ENCODE measurements at regions not wholly inside any gene's neighbourhood (a gene's known extent, or its start where the extent isn't known, plus 50 kb on each side); places are given as distances from the start of the nearest gene placed in this dataset.

DNA sequence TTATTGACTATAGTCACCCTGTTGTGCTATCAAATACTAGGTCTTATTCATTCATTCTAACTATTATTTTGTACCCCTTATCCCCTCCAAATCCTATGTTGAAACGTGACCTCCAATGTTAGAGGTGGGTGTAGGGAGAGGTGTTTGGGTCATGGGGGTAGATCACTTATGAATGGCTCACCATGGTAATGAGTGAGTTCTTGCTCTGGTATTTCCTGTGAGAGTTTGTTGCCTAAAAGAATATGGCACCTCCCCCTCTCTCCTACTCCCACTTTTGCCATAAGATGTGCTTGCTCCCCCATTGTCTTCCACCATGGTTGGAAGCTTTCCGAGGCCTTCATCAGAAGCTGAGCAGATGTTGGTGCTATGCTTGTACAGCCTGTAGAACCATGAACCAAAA, 59.3 kb upstream of the BRD7 start:
- no peak for DNase-seq (ENCODE audit: insufficient read length, low spot score, missing footprints)

GRCh38 chr16:50427107-50427506, 58.3 kb upstream of the BRD7 start:
- no peak for TF ChIP-seq CTCF (IDR thresholded peaks at IDR 0.05; ENCODE audit: extremely low read depth, low read depth, low read length)
- no peak for DNase-seq (ENCODE audit: insufficient read length, low spot score, missing footprints)
- Histone ChIP-seq H3K27ac (ENCODE audit: low read depth, low read length) (no peak overlapping the region), H3K4me1 (ENCODE audit: insufficient read depth, low read length) (no peaks in the 10 kb centered on the region), H2AFZ (ENCODE audit: low read length) (no peak overlapping the region), H3K36me3 (ENCODE audit: insufficient read depth, low read length) (no peaks in the 10 kb centered on the region), H3K79me2 (ENCODE audit: insufficient read depth, low read length) (no peaks in the 10 kb centered on the region), H3K27me3 (ENCODE audit: insufficient read depth, low read length) (peaks cover 7% of the 10 kb centered on the region), H3K4me2 (ENCODE audit: insufficient read depth, low read length) (no peak overlapping the region), H3K9me3 (ENCODE audit: low read depth, low read length) (no peaks in the 10 kb centered on the region), H3K4me3 (ENCODE audit: insufficient read depth, low read length) (no peak overlapping the region), H4K20me1 (ENCODE audit: insufficient read depth, low read length) (no peaks in the 10 kb centered on the region)

More for the DNA sequence above, 59.3 kb upstream of the BRD7 start:
- Histone ChIP-seq H3K4me1 (ENCODE audit: insufficient read depth, low read length) (no peaks in the 10 kb centered on the region), H4K20me1 (ENCODE audit: insufficient read depth, low read length) (no peaks in the 10 kb centered on the region), H3K27me3 (ENCODE audit: insufficient read depth, low read length) (peaks cover 6% of the 10 kb centered on the region), H3K4me2 (ENCODE audit: insufficient read depth, low read length) (no peak overlapping the region), H3K4me3 (ENCODE audit: insufficient read depth, low read length) (no peak overlapping the region), H3K27ac (ENCODE audit: low read depth, low read length) (no peak overlapping the region), H3K36me3 (ENCODE audit: insufficient read depth, low read length) (no peaks in the 10 kb centered on the region), H2AFZ (ENCODE audit: low read length) (no peak overlapping the region), H3K79me2 (ENCODE audit: insufficient read depth, low read length) (no peaks in the 10 kb centered on the region), H3K9me3 (ENCODE audit: low read depth, low read length) (no peaks in the 10 kb centered on the region)
- no peak for TF ChIP-seq CTCF (IDR thresholded peaks at IDR 0.05; ENCODE audit: extremely low read depth, low read depth, low read length)

DNA sequence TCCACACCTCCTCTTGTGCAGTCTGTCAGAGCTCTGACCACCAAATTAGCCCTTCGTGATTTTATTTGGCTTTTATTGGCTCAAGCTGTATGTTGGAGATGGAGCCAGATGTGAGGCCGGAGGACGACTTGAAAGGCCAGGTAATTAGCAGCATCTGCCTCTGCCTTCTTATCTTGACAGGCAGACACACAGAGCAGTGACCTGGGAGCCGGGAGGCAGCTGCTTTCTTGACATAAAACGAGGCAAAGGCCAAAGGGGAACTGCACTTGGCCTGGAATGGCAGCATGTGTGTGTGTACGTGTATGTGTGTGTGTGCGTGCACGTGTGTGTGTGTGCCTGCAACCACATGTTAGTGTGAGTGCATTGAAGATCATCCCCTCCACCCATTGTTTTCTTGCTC, 56.9 kb upstream of the BRD7 start:
- TF ChIP-seq CTCF (IDR thresholded peaks at IDR 0.05; ENCODE audit: extremely low read depth, low read depth, low read length), result no peak
- Histone ChIP-seq H3K27me3 (ENCODE audit: insufficient read depth, low read length) (peaks cover 7% of the 10 kb centered on the region), H3K79me2 (ENCODE audit: insufficient read depth, low read length) (no peaks in the 10 kb centered on the region), H3K27ac (ENCODE audit: low read depth, low read length) (no peak overlapping the region), H3K4me2 (ENCODE audit: insufficient read depth, low read length) (no peak overlapping the region), H3K4me1 (ENCODE audit: insufficient read depth, low read length) (no peaks in the 10 kb centered on the region), H4K20me1 (ENCODE audit: insufficient read depth, low read length) (no peaks in the 10 kb centered on the region), H3K4me3 (ENCODE audit: insufficient read depth, low read length) (no peak overlapping the region), H3K36me3 (ENCODE audit: insufficient read depth, low read length) (no peaks in the 10 kb centered on the region), H2AFZ (ENCODE audit: low read length) (no peak overlapping the region), H3K9me3 (ENCODE audit: low read depth, low read length) (no peaks in the 10 kb centered on the region)
- DNase-seq (ENCODE audit: insufficient read length, low spot score, missing footprints), result no peak

- H3K4me3 ChIP-seq (ENCODE audit: insufficient read depth, low read length), result no peak overlapping the region
- peaks cover 7% of the 10 kb centered on the region for H3K27me3 ChIP-seq (ENCODE audit: insufficient read depth, low read length)
- DNase-seq (ENCODE audit: insufficient read length, low spot score, missing footprints), result no peak
- no peak overlapping the region for H2AFZ ChIP-seq (ENCODE audit: low read length)
- no peak overlapping the region for H3K27ac ChIP-seq (ENCODE audit: low read depth, low read length)
- H3K4me1 ChIP-seq (ENCODE audit: insufficient read depth, low read length), result no peaks in the 10 kb centered on the region
- no peak overlapping the region for H3K4me2 ChIP-seq (ENCODE audit: insufficient read depth, low read length)
- H3K79me2 ChIP-seq (ENCODE audit: insufficient read depth, low read length), result no peaks in the 10 kb centered on the region
- H3K36me3 ChIP-seq (ENCODE audit: insufficient read depth, low read length), result no peaks in the 10 kb centered on the region
- no peak for TF ChIP-seq CTCF (IDR thresholded peaks at IDR 0.05; ENCODE audit: extremely low read depth, low read depth, low read length)
- no peaks in the 10 kb centered on the region for H4K20me1 ChIP-seq (ENCODE audit: insufficient read depth, low read length)
- no peaks in the 10 kb centered on the region for H3K9me3 ChIP-seq (ENCODE audit: low read depth, low read length)
These were observed 56.3 kb upstream of the BRD7 start for GRCh38 chr16:50425044-50425443.

Measured in osteoblast (primary cell).